Psoas muscle (tissue), 7 donors: ENCODE measurements at regions not wholly inside any gene's neighbourhood (a gene's known extent, or its start where the extent isn't known, plus 50 kb on each side); places are given as distances from the start of the nearest gene placed in this dataset.

Experiments
- ATAC-seq, 4 donors: fragments of 200-7000 bp; cut with Tn5 transposase; one replicate each; pipeline ENCODE4 v1.9.1; 2020; ENCODE audit warnings: moderate library complexity in 3 of 4, mild to moderate bottlenecking in 2 of 4
- DNase-seq, 2 donors: peaks; one replicate each; pipeline ENCODE4 v3.0.0-alpha.2; 2020
- H3K27ac ChIP-seq: fragments of 200-600 bp; one replicate; pipeline ENCODE4 v1.8.0; 2022
- H3K27me3 ChIP-seq, 3 donors: fragments of 200-600 bp in 1 of 3; one replicate each; pipeline versions ENCODE4 v1.6.1 to v1.8.0; 2013 to 2022; ENCODE audit warnings: low read length in 2 of 3, mild to moderate bottlenecking in 2 of 3, moderate library complexity in 1 of 3; ENCODE audit not compliant: insufficient read depth in 3 of 3
- H3K36me3 ChIP-seq, 2 donors: fragments of 200-600 bp in 1 of 2; one replicate each; pipeline versions ENCODE4 v1.6.1 to v1.8.0; 2013 to 2022; ENCODE audit warnings: low read depth in 1 of 2, mild to moderate bottlenecking in 1 of 2, moderate library complexity in 1 of 2; ENCODE audit not compliant: insufficient read depth in 1 of 2
- H3K4me1 ChIP-seq: fragments of 200-600 bp; one replicate; pipeline ENCODE4 v1.8.0; 2022
- H3K4me3 ChIP-seq: fragments of 200-600 bp; one replicate; pipeline ENCODE4 v1.8.0; 2022; ENCODE audit warnings: mild to moderate bottlenecking
- H3K9me3 ChIP-seq: fragments of 200-600 bp; one replicate; pipeline ENCODE4 v1.8.0; 2022
- CTCF ChIP-seq: fragments of 200-600 bp; IDR thresholded peaks from one replicate; pipeline ENCODE4 v1.8.0; 2022; ENCODE audit warnings: antibody characterized with exemption
- WGBS, 3 donors: extraction: QIAGEN DNeasy Blood & Tissue Kit; methylation state at CpG; one replicate each; pipeline versions ENCODE4 v1.1.6 to v1.1.7; 2013; 5-methylcytosine and 5-hydroxymethylcytosine counted together
- intact Hi-C, 2 donors: fragments of 100-400 bp; cut with DNase I; formaldehyde crosslinking; loops; one replicate each; pipeline versions ENCODE4 v1.11.0 to v1.14.2; 2022
- donor health status: healthy with polysubstance abuse.
- donor health status: DM: no; HTN: no; CAD: no; lungs with moderate emphysema.
- donor health status: Bipolar disorder and iron deficiency.
- donor health status: healthy.
- donor health status: DM: yes; HTN: yes; CAD: no.
- donor health status: DM: no; HTN: no; CAD: no.
- donor health status: DM: yes; HTN: yes; CAD: no.

DNA sequence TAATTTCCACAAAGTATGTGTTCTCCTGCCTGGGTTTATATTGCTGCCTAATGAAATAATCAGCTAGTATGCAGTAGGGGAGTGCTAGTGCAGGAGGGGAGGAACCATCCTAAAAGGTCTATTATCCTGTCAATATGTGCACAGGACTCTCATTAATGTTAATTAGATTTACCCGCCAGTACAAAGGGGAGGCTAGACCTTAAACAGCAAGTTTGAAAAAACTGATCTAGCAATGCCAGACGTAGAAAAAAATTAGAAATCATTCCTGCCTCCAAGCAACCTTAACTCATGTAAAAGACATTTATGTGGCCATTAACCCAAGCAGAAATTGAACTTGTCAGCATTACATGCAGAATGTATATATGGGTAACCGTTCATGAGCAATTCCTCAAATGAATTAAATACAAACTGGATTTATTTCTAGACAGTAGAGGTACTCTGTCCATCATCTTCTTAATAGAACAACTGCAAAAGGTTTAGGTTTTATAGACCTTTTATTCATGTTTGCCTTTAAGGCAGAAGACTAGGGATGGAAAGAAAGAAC is 294.3 kb upstream of the TENM3 start:
- Histone ChIP-seq H3K36me3 (no peaks in the 10 kb centered on the region), H3K27me3 (no peaks in the 10 kb centered on the region), H3K27ac (no peak overlapping the region), H3K4me3 (no peak overlapping the region), H3K4me1 (no peaks in the 10 kb centered on the region), H3K9me3 (no peaks in the 10 kb centered on the region)
- TF ChIP-seq CTCF, result no peak
- DNase-seq (no peak), ATAC-seq (no peak)
- WGBS, 3 donors, result 69 to 76% (median 70%) methylated on average over 3 of the region's 3 CpGs
- intact Hi-C loops, result no loop called here

- Histone ChIP-seq H3K9me3 (no peaks in the 10 kb centered on the region), H3K27ac (no peak overlapping the region), H3K27me3 (no peaks in the 10 kb centered on the region), H3K4me3 (no peak overlapping the region), H3K36me3 (no peaks in the 10 kb centered on the region), H3K4me1 (no peaks in the 10 kb centered on the region)
- ATAC-seq, result no peak
- DNase-seq, result no peak
- intact Hi-C loops, result no loop called here
- WGBS, 3 donors, result 80 to 88% (median 81%) methylated on average over 6 of the region's 6 CpGs
- TF ChIP-seq CTCF, result no peak
These were observed 293.4 kb upstream of the TENM3 start for GRCh38 chr4:181949704-181950312.

- no peaks in the 10 kb centered on the region for H3K36me3 ChIP-seq
- ATAC-seq (no peak), DNase-seq (no peak)
- no peaks in the 10 kb centered on the region for H3K27me3 ChIP-seq
- no peak overlapping the region for H3K27ac ChIP-seq
- intact Hi-C loops, result no loop called here
- H3K9me3 ChIP-seq, result no peaks in the 10 kb centered on the region
- H3K4me3 ChIP-seq, result no peak overlapping the region
- no peak for TF ChIP-seq CTCF
- H3K4me1 ChIP-seq, result no peaks in the 10 kb centered on the region
- 75 to 79% (median 77%) methylated on average over 6 of the region's 6 CpGs for WGBS, 3 donors
These were observed 292.7 kb upstream of the TENM3 start for GRCh38 chr4:181950372-181951127.

DNA sequence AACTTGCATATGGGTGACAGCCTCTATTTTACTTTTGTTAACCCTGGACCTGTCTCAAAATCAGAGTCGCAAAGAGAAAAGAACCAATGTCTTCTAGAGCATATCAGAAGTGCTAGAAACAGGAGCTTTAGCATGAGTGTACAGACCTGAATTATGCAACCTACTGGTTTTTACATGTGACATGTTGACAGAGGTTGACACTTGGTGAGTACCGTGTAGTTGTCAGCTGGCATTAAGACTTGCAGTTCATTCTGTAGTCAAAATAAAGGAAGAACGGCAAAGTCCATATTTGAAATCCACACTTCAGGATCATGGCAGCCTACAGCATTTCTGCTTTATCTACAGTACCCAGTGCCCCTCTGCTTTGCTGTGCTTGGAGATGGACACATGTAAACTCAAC is 291.9 kb upstream of the TENM3 start:
- ATAC-seq, result no peak
- no peaks in the 10 kb centered on the region for H3K9me3 ChIP-seq
- TF ChIP-seq CTCF, result no peak
- no peaks in the 10 kb centered on the region for H3K36me3 ChIP-seq
- no peaks in the 10 kb centered on the region for H3K4me1 ChIP-seq
- 84 to 89% (median 87%) methylated on average over 3 of the region's 3 CpGs for WGBS, 3 donors
- no peak for DNase-seq
- no peaks in the 10 kb centered on the region for H3K27me3 ChIP-seq
- intact Hi-C loops, result no loop called here
- no peak overlapping the region for H3K4me3 ChIP-seq
- no peak overlapping the region for H3K27ac ChIP-seq
